GM12873 (cell line): ENCODE measurements at regions not wholly inside any gene's neighbourhood (a gene's known extent, or its start where the extent isn't known, plus 50 kb on each side); places are given as distances from the start of the nearest gene placed in this dataset.

ENCODE experiments used
- TF ChIP-seq, protein P1 (sequence below): IDR thresholded peaks from 2 replicates; pipeline ENCODE4 v1.5.1; 2012; ENCODE audit warnings: low read depth, mild to moderate bottlenecking, moderate library complexity, low read length, control low read depth; ENCODE audit not compliant: insufficient read depth; ENCODE audit errors: missing control alignments

GRCh38 chr2:129458436-129458835, 521.0 kb upstream of the RAB6C start:
- TF ChIP-seq, protein P1, sequence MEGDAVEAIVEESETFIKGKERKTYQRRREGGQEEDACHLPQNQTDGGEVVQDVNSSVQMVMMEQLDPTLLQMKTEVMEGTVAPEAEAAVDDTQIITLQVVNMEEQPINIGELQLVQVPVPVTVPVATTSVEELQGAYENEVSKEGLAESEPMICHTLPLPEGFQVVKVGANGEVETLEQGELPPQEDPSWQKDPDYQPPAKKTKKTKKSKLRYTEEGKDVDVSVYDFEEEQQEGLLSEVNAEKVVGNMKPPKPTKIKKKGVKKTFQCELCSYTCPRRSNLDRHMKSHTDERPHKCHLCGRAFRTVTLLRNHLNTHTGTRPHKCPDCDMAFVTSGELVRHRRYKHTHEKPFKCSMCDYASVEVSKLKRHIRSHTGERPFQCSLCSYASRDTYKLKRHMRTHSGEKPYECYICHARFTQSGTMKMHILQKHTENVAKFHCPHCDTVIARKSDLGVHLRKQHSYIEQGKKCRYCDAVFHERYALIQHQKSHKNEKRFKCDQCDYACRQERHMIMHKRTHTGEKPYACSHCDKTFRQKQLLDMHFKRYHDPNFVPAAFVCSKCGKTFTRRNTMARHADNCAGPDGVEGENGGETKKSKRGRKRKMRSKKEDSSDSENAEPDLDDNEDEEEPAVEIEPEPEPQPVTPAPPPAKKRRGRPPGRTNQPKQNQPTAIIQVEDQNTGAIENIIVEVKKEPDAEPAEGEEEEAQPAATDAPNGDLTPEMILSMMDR, result no peak

GRCh38 chr2:129459200-129459876, 520.1 kb upstream of the RAB6C start:
- TF ChIP-seq, protein P1, result no peak

DNA sequence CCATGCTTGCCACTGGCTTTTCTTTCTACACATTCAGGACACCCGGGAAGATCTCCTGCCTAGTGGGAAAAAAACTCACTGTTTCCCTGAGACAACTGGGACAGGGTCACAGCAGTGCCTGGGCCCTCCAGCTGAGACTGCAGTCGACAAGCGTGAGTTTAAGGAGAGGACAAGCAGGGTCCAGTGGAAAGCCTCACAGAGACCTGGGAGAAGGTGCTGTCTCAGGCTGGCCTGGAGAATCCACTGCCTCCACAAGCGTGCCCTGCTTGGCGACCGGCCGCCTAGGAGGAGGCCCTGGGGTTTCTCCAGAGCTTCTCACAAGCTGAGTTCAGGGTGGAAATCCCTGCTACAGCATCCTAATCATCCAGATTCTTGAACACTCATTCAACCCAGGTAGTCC, 519.6 kb upstream of the RAB6C start:
- TF ChIP-seq, protein P1, result no peak

DNA sequence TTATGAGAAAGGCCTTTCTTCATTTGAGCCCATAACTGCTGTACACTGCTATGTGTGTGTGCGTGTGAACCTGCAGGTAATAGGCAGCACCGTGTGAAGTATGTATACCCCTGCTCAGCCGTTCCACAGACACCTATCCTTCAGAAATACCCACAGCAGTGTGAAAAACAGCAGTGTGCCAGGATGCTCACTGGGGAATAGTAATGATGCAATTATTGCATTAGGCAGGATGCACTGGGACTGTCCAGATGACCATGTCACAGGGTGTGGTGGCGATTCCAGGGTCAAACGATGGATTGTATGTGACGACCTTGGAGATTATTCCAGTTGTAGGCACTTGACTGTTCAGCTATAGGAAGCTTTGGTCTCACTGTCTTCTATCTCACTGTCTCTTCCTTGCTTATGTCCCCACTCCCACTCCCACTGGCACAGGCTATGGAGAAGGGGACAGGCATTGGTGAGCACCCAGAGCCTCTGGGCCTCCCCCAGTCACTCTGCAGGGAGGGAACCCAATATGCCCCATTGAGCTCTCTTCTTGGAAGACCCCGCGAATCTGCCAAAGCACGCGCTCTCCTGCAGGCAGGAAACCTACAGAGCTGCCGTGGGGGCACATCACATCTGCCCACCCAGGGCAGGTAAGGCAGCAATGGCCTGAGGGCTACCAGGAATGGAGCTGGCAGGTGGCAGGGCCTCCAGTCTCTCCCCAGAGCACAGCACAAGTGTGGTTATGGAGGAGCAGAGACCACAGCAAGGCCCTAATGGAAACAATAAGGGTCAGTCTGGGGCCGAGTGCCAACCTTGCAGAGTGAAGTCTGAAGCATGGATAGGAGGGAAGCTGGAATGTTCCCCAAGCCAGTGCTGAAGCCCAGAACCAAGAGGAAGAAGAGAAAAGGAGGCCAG, 518.9 kb upstream of the RAB6C start:
- TF ChIP-seq, protein P1, result no peak

GRCh38 chr2:129462349-129462748, 517.1 kb upstream of the RAB6C start:
- TF ChIP-seq, protein P1, result no peak

DNA sequence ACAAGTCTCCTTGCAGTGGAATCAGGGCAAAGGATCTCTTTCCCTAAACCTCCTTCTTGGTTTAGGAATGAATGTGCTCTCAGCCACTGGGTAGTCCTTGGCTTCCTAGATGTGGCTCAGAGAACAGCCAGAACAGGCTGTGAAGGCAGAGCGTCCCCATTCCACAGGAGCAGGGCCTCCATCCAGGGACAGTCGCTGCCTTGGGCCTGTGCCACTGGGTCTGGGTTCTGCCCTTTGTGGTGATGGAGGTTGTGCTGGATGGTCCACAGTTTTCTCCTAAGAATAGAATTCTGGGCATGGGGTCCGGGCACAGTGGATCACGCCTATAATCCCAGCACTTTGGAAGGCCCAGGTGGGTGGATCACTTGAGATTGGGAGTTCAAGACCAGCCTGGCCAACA, 516.5 kb upstream of the RAB6C start:
- TF ChIP-seq, protein P1, result no peak

DNA sequence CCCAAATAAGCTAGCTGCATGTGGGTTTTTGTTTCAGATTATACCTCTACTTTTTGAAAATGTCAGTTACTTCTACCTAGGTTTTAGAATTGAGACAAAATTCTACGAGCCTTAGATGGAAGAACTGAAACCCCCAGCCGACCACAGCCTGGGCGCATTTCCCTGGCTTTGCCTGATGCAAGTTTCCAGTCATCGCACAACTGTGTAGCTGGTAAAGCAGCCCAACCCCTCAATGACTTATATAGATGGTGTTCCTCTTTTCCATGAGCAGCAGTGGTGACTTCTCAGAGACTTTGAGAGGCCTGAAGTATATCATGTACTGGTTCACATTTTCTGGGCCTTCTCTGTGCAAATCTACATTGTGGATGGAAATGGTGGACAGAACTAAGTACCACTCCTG, 515.4 kb upstream of the RAB6C start:
- TF ChIP-seq, protein P1, result no peak
